ENCODE measurements at regions not wholly inside any gene's neighbourhood (a gene's known extent, or its start where the extent isn't known, plus 50 kb on each side); places are given as distances from the start of the nearest gene placed in this dataset.

DNA sequence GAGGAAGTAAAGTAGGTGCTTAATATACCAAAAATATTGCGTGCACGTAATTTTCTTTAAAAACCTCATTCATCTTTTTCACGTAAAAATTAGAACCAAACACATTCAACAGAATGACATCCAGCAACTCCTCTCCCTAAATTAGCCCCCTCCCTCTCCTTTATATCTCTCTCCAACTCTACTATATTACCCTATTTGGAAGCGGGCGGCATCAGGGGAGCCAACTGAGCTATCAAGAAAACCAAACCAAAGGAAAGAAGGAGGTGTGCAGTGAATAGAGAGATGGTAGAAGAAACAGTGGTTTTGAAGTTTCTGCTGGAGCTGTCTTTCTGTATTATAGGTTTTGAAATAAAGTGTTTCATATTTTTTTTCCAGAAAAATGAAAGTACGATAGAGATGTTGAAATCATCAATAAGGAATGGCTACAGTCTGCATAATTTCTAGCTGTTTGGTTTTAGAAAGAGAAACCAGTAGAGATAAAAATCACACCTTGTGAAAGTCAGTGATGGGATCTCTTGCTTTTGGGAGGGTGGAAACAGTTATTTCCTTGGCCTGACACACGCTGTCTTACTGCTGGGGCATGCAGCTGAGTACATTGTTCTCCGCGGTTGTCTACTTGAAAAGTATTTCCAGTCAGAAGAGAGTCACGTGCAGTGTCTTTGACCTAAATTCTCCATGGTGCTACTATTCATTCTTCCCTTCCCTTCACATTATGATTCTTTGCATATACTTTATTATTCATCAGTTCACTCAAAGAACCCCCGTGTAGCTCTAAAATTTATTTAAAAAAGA, 94.1 kb upstream of the WDR17 start:
- H3K27ac Mint-ChIP-seq = no peak overlapping the region

DNA sequence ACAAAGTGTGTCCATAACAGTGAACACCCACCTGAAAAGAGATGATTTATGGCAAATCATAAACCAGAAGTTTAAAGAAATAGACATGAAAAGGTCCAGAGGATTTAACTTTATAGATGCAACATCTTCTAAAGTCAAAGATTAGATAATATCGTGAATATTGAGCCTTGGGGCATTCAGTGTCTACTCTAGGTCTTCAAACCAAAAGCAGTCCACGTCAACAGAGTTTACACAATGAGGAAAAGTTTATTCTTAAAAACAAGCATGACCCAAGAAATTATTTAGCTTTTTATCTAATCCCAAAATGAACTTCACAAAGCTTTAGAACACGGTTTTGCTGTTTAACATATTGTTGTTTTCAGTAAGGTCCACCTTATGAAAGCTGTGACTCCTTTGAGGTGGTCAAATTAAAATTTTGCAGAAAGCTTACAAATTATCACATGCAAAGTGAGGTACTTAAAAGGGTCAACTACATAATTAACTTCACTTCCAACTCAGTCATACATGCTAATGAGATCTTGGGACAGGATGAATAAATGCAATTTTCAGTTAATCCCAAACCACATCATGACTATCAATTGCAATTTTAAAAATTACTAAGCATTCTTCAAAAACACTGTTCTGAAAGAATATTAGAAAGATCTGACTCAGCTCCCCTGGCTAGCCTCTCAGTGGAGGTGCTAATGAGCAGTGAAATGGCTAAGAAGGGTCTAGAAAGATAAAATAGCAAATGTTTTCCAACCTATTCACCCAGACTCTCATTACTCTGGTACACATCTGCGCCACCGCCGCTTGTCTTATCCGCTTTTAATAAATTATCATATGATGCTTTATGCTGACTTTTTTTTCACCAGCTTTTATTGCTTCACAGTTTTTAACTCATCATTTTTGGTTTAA, 92.4 kb upstream of the WDR17 start:
- Mint-ChIP-seq H3K36me3 (no peaks in the 10 kb centered on the region), H3K27me3 (peaks cover 7% of the 10 kb centered on the region), H3K4me1 (ENCODE audit: low read depth) (no peaks in the 10 kb centered on the region), H3K4me3 (no peak overlapping the region), H3K9me3 (ENCODE audit: low read depth) (no peaks in the 10 kb centered on the region), H3K27ac (no peak overlapping the region)

More for the DNA sequence above, 94.1 kb upstream of the WDR17 start:
- Mint-ChIP-seq H3K4me3 (no peak overlapping the region), H3K36me3 (no peaks in the 10 kb centered on the region), H3K4me1 (ENCODE audit: low read depth) (no peaks in the 10 kb centered on the region), H3K27me3 (peaks cover 7% of the 10 kb centered on the region), H3K9me3 (ENCODE audit: low read depth) (peaks cover 6% of the 10 kb centered on the region)

DNA sequence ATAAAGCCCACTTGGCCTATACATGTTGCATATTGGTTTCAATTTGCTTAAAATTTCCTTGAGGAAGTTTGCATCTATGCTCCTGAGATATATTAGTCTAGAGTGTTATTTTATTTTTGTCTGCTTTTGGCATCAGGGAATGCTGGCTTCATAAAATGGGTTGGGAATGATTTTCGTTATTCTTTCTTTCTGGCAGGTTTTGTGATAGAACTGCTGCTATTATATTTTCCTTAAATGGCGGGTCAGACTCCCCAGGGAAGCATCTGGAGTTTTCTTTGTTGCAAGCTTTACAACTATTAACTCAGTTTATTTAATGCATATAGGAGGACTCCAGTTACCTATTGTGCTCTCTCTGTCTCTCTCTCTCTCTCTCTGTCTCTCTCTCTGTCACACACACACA, 82.0 kb upstream of the WDR17 start:
- Mint-ChIP-seq H3K4me1 (ENCODE audit: low read depth) (no peaks in the 10 kb centered on the region), H3K36me3 (no peaks in the 10 kb centered on the region), H3K27ac (no peak overlapping the region), H3K9me3 (ENCODE audit: low read depth) (no peaks in the 10 kb centered on the region), H3K27me3 (peaks cover 3% of the 10 kb centered on the region), H3K4me3 (no peak overlapping the region)

DNA sequence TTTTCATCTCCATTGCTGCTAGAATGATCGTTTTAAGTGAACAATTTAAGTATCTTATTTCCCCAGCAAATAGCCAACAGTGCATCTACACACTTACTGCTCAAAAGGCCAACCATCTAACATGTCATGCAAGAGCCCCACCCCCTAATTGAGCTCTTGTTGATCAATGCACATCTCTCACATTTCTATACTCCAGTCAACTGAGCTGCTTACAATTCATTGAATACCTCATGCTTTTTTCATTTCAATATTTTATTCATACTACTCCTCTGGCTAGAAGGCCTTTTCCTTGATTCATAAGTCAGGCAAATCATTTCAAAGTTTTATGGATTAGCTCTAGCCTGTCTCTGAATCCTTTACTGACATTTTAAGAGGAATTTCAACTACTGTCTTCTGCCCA, 79.0 kb upstream of the WDR17 start:
- Mint-ChIP-seq H3K36me3 (no peaks in the 10 kb centered on the region), H3K4me3 (no peak overlapping the region), H3K27ac (no peak overlapping the region), H3K27me3 (peaks cover 5% of the 10 kb centered on the region), H3K9me3 (ENCODE audit: low read depth) (no peaks in the 10 kb centered on the region), H3K4me1 (ENCODE audit: low read depth) (no peaks in the 10 kb centered on the region)

DNA sequence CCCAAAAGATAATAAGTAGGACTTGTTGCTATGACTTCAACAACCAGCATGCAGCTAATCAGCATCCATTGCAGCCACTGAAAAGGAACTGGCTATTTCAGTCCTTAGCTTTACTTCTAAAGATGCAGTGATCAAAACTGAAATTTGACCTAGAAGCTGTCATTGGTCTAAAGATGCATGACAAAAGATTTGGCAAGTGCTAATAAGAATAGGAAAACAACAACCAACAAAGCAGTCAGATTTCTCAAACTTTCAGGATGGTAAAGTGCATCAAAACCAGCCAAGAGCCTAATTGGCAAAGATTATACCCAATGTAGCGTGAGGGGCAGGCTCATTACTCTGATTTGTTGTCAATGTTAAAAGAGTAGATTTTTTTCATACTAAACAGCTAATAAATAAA, 77.1 kb upstream of the WDR17 start:
- Mint-ChIP-seq H3K36me3 (no peaks in the 10 kb centered on the region), H3K9me3 (ENCODE audit: low read depth) (no peaks in the 10 kb centered on the region), H3K4me1 (ENCODE audit: low read depth) (no peaks in the 10 kb centered on the region), H3K27ac (no peak overlapping the region), H3K27me3 (peaks cover 6% of the 10 kb centered on the region), H3K4me3 (no peak overlapping the region)

DNA sequence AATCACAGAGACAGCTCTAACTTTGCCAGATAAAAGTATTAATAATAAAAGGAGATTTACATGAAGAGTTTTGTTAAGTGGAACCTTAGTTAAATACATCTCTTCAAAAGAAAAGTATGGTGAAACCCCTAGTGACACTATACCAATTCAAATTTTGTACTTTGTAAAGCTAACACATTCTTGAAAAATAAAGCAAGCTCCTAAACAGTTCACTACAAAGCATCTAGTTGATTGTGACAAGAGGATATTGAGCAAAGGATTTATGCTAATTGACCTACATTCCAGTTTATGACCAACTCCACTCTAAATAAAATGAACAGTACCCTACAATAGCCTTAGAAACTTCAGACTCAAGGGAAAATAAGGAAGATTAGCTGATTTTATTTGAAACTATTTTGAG, 69.4 kb upstream of the WDR17 start:
- Mint-ChIP-seq H3K9me3 (ENCODE audit: low read depth) (no peaks in the 10 kb centered on the region), H3K27me3 (peaks cover 20% of the 10 kb centered on the region), H3K27ac (no peak overlapping the region)

DNA sequence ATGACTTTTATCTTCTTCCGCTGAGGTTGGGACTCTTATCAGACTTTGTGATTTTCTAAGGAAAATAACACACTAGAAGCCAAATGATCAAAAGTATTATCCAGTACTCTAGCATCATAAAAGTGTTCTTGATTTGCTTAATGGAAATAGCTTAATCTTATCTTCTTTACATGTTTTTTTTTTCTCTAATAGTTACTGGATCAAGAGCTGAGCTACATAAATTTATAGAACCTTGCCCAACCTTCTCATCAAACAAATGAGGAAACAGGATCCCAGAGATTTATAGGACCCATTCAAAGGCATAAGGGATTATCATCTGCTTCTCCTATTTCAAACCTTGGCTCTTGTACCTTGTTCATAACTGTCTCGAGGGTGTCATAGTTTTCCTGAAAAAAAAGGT, 68.3 kb upstream of the WDR17 start:
- Mint-ChIP-seq H3K36me3 (no peaks in the 10 kb centered on the region), H3K27me3 (peaks cover 24% of the 10 kb centered on the region), H3K27ac (no peak overlapping the region), H3K4me3 (no peak overlapping the region), H3K4me1 (ENCODE audit: low read depth) (no peaks in the 10 kb centered on the region), H3K9me3 (ENCODE audit: low read depth) (no peaks in the 10 kb centered on the region)

More for the DNA sequence above, 69.4 kb upstream of the WDR17 start:
- Mint-ChIP-seq H3K36me3 (no peaks in the 10 kb centered on the region), H3K4me1 (ENCODE audit: low read depth) (no peaks in the 10 kb centered on the region), H3K4me3 (no peak overlapping the region)

DNA sequence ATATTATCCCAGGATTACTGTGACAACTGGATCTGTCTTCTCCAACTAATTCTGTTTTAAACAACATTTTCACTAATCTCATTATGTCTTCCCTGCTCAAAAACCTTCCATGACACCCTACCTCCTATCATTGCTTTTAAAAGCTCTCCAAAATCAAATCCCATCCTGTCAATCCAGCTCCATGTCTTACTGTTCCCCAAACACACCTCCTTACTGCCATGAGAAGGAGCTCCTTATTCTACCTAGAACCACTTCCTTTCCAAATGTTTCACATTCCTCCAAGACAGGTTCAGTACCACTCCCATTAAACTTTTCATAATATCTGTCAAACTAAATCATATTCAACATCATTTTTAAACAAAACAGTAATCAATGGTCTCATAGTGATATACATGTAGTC, 66.9 kb upstream of the WDR17 start:
- H3K27me3 Mint-ChIP-seq = peaks cover 31% of the 10 kb centered on the region
- no peak overlapping the region for H3K27ac Mint-ChIP-seq
- H3K4me1 Mint-ChIP-seq (ENCODE audit: low read depth) = peaks cover 3% of the 10 kb centered on the region
- no peaks in the 10 kb centered on the region for H3K9me3 Mint-ChIP-seq (ENCODE audit: low read depth)
- H3K4me3 Mint-ChIP-seq = no peak overlapping the region
- no peaks in the 10 kb centered on the region for H3K36me3 Mint-ChIP-seq

DNA sequence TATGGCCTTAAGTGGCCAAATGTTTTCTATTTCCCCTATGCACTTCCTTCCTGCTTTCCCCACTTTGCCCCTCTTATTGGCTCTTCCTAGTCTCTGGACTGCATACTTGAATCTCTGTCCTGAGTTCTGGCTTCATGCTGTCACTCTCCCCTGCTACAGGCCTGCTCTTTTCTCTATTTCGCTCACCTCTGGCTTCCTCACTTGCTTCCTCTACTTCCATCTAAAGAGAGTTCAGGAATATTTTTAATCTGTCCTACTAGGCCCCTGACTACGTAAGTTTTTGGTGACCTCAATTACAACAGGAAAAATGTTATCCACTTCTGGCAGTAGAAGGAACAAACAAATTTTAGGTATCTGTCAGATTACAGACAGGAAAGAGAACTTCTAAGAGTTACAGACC, 65.7 kb upstream of the WDR17 start:
- no peak overlapping the region for H3K27ac Mint-ChIP-seq
- H3K36me3 Mint-ChIP-seq = no peaks in the 10 kb centered on the region
- H3K4me1 Mint-ChIP-seq (ENCODE audit: low read depth) = peaks cover 3% of the 10 kb centered on the region
- no peaks in the 10 kb centered on the region for H3K9me3 Mint-ChIP-seq (ENCODE audit: low read depth)
- H3K4me3 Mint-ChIP-seq = no peak overlapping the region
- H3K27me3 Mint-ChIP-seq = peaks cover 28% of the 10 kb centered on the region

DNA sequence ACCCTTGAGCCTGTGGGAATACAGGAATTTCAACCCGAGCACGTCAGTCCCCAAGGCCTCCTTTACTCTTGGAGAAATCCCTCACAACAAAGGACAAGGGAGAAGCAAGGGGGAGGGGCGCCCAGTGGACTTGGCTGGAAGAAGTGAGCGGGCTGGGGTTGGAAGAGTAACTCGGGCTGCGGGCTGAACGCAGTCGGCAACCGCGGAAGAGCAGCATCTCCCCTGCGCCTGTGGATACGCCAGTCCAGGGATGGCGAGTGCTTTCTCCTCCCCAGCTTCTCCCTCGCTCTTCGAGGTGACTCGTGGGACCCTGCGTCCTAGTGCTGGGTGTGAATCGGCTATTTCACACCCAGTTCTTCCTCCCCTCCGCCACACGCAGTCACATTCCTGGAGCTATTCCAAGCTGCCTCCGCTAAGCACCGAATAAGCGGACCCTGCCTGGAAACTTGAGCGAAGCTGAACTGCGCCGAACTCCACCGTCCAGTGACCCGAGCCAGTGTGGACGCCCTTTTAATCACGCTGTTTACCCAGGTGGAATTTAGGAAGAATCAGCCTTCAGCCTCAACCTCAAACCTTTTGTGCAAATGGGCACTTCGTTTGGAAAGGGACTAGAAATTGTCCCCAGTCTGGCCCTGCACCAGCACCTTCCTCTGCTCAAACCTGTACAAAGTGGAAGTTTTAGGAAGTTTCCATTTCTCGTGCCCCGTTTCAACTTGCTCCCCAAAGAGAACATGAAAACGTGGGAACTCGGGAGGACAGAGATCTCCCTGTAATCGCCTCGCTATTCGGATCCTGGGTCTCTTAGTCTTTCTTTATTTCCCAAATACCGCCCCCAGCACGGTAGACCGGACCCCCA, 64.3 kb upstream of the WDR17 start:
- H3K4me1 Mint-ChIP-seq (ENCODE audit: low read depth) = peaks cover 3% of the 10 kb centered on the region
- H3K9me3 Mint-ChIP-seq (ENCODE audit: low read depth) = no peaks in the 10 kb centered on the region
- peaks cover 28% of the 10 kb centered on the region for H3K27me3 Mint-ChIP-seq
- H3K27ac Mint-ChIP-seq = no peak overlapping the region
- peak overlapping the region; percentile 12 for H3K4me3 Mint-ChIP-seq
- H3K36me3 Mint-ChIP-seq = no peaks in the 10 kb centered on the region

DNA sequence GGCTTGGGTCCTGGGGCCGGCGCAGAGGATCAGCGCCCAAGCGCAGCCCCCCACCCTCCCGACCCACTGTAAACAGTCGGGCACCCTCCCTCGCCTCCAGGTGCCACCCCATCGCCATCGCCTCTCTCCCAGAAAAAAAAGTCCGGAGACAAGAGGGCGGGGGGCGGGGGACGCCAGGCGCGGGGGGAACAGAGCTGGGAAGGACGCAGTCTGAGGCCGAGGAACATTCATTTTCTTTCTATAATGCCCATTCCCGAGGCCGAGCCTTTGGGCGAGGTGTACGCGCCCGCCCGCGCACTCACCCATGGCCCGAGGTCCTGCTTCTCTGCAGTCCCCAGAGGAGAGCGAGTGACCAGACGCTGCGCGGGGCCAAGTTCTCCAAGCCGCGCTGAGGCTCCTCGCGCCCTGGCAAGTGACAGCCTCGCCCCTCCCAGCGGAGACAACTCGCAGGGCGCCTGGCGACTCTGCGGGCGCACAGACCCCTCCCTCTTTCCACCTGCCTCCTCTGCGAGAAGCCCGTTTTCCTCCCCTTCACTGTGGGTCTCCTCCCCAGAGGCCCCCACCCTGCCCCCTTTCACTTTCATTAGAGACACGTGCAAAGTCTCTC, 63.5 kb upstream of the WDR17 start:
- Mint-ChIP-seq H3K4me3 (peak overlapping the region; percentile 68), H3K4me1 (ENCODE audit: low read depth) (peaks cover 3% of the 10 kb centered on the region), H3K9me3 (ENCODE audit: low read depth) (no peaks in the 10 kb centered on the region), H3K27ac (no peak overlapping the region), H3K36me3 (no peaks in the 10 kb centered on the region), H3K27me3 (peaks cover 28% of the 10 kb centered on the region)

DNA sequence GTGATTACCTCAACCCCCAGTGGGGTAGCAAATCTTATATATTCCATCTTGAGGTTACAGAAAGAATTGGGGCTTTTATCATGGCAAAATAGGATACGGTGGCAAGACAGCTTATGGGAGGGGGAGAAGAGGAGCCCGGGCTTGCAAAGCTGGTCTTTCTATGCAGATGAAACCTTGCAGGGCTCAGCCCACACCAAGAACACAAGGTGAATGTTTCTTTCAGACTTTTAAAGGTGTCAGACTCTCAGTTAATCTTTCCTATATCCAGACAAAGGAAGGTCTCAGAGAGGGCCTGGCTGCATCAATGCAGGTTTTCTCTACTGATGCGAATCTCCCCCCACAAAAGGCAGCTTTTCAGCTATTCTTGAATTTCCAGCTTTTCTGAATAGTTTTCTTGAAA, 59.9 kb upstream of the WDR17 start:
- Mint-ChIP-seq H3K27me3 (peaks cover 15% of the 10 kb centered on the region), H3K9me3 (ENCODE audit: low read depth) (no peaks in the 10 kb centered on the region), H3K4me3 (no peak overlapping the region), H3K27ac (no peak overlapping the region), H3K4me1 (ENCODE audit: low read depth) (peaks cover 3% of the 10 kb centered on the region), H3K36me3 (no peaks in the 10 kb centered on the region)

DNA sequence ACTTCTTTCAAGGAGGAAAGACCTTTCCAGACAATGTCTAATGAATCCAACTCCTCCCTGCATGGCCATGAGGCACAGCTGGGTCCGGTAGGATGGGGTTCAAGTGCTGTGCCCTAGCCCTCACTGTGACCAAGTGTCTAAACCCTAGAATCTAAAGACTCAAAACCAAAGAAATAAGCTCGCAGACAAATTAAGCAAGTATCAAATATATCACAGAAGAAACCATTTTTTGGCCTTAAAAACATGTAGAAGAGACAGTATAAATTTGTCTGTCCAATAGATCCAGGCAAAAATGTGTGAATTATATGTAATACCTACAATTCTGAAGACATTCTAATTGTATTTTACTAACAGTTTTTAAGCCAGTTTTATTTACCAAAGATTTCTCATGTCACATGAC, 56.4 kb upstream of the WDR17 start:
- Mint-ChIP-seq H3K36me3 (no peaks in the 10 kb centered on the region), H3K27ac (no peak overlapping the region), H3K4me1 (ENCODE audit: low read depth) (no peaks in the 10 kb centered on the region), H3K9me3 (ENCODE audit: low read depth) (no peaks in the 10 kb centered on the region), H3K27me3 (no peaks in the 10 kb centered on the region), H3K4me3 (no peak overlapping the region)

DNA sequence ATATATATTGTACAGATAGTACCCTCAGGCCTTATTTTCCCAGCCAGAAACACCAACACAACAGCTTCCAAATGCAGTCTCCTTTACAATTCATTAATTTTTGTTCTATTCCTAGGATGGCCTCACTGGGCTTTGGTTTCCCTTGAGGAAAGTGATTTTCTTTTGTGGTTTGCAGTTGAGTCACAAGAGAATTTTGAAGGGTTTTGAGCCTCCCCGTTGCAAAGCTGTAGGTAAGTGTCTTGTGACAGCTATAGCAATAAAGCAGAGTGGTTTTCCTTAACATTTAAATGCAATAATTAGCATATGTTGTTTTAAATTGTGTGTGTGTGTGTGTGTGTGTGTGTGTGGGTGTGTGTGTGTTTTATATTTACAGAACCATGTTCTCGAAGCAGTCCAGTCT, 54.1 kb upstream of the WDR17 start:
- Mint-ChIP-seq H3K4me3 (no peak overlapping the region), H3K36me3 (no peaks in the 10 kb centered on the region), H3K27me3 (no peaks in the 10 kb centered on the region), H3K4me1 (ENCODE audit: low read depth) (no peaks in the 10 kb centered on the region), H3K27ac (no peak overlapping the region), H3K9me3 (ENCODE audit: low read depth) (no peaks in the 10 kb centered on the region)
